ENCODE measurements at regions not wholly inside any gene's neighbourhood (a gene's known extent, or its start where the extent isn't known, plus 50 kb on each side); places are given as distances from the start of the nearest gene placed in this dataset.
"Not testable (repeated sequence)": the region's sequence is repeated elsewhere in the genome, so short reads cannot be mapped to it uniquely, and the experiment has no call there.

GRCh38 chr10:59008452-59008851 lies 168.0 kb upstream of the PHYHIPL start:
- Histone ChIP-seq H3K4me3 (ENCODE audit: insufficient read depth, low read depth, low read length) (no peak overlapping the region), H3K36me3 (replicated peaks; ENCODE audit: control insufficient read depth, insufficient read depth, low read length) (no peaks in the 10 kb centered on the region), H3K27me3 (ENCODE audit: control insufficient read depth, insufficient read depth, low read length) (no peaks in the 10 kb centered on the region)
- no peak for DNase-seq

- Histone ChIP-seq H3K27me3 (ENCODE audit: control insufficient read depth, insufficient read depth, low read length) (no peaks in the 10 kb centered on the region), H3K4me3 (ENCODE audit: insufficient read depth, low read depth, low read length) (no peak overlapping the region), H3K36me3 (replicated peaks; ENCODE audit: control insufficient read depth, insufficient read depth, low read length) (no peaks in the 10 kb centered on the region)
- DNase-seq, result no peak
Measured at GRCh38 chr10:59011972-59012632, 164.3 kb upstream of the PHYHIPL start.

- DNase-seq, result no peak
Measured at GRCh38 chr10:59012839-59013238, 163.6 kb upstream of the PHYHIPL start.

GRCh38 chr10:59016043-59016442 lies 160.4 kb upstream of the PHYHIPL start:
- peak; percentile 21 for DNase-seq
- Histone ChIP-seq H3K36me3 (replicated peaks; ENCODE audit: control insufficient read depth, insufficient read depth, low read length) (no peaks in the 10 kb centered on the region), H3K4me3 (ENCODE audit: insufficient read depth, low read depth, low read length) (no peak overlapping the region), H3K27me3 (ENCODE audit: control insufficient read depth, insufficient read depth, low read length) (no peaks in the 10 kb centered on the region)

More at GRCh38 chr10:59012839-59013238, 163.6 kb upstream of the PHYHIPL start:
- Histone ChIP-seq H3K27me3 (ENCODE audit: control insufficient read depth, insufficient read depth, low read length) (no peaks in the 10 kb centered on the region), H3K4me3 (ENCODE audit: insufficient read depth, low read depth, low read length) (no peak overlapping the region), H3K36me3 (replicated peaks; ENCODE audit: control insufficient read depth, insufficient read depth, low read length) (no peaks in the 10 kb centered on the region)

GRCh38 chr10:59018977-59019376 lies 157.5 kb upstream of the PHYHIPL start:
- Histone ChIP-seq H3K4me3 (ENCODE audit: insufficient read depth, low read depth, low read length) (no peak overlapping the region), H3K27me3 (ENCODE audit: control insufficient read depth, insufficient read depth, low read length) (no peaks in the 10 kb centered on the region), H3K36me3 (replicated peaks; ENCODE audit: control insufficient read depth, insufficient read depth, low read length) (no peaks in the 10 kb centered on the region)
- no peak for DNase-seq

GRCh38 chr10:59019603-59020002 lies 156.8 kb upstream of the PHYHIPL start:
- DNase-seq, result no peak
- Histone ChIP-seq H3K27me3 (ENCODE audit: control insufficient read depth, insufficient read depth, low read length) (no peaks in the 10 kb centered on the region), H3K4me3 (ENCODE audit: insufficient read depth, low read depth, low read length) (no peak overlapping the region), H3K36me3 (replicated peaks; ENCODE audit: control insufficient read depth, insufficient read depth, low read length) (no peaks in the 10 kb centered on the region)

- Histone ChIP-seq H3K27me3 (ENCODE audit: control insufficient read depth, insufficient read depth, low read length) (no peaks in the 10 kb centered on the region), H3K36me3 (replicated peaks; ENCODE audit: control insufficient read depth, insufficient read depth, low read length) (no peaks in the 10 kb centered on the region), H3K4me3 (ENCODE audit: insufficient read depth, low read depth, low read length) (no peak overlapping the region)
- DNase-seq, result no peak
Measured at GRCh38 chr10:59020502-59020901, 155.9 kb upstream of the PHYHIPL start.

- H3K36me3 ChIP-seq (replicated peaks; ENCODE audit: control insufficient read depth, insufficient read depth, low read length), result no peaks in the 10 kb centered on the region
- H3K27me3 ChIP-seq (ENCODE audit: control insufficient read depth, insufficient read depth, low read length), result no peaks in the 10 kb centered on the region
- DNase-seq, result no peak
- no peak overlapping the region for H3K4me3 ChIP-seq (ENCODE audit: insufficient read depth, low read depth, low read length)
Measured at GRCh38 chr10:59025981-59026765, 150.3 kb upstream of the PHYHIPL start.

- no peak overlapping the region for H3K4me3 ChIP-seq (ENCODE audit: insufficient read depth, low read depth, low read length)
- DNase-seq, result no peak
- no peaks in the 10 kb centered on the region for H3K27me3 ChIP-seq (ENCODE audit: control insufficient read depth, insufficient read depth, low read length)
- H3K36me3 ChIP-seq (replicated peaks; ENCODE audit: control insufficient read depth, insufficient read depth, low read length), result no peaks in the 10 kb centered on the region
Measured at GRCh38 chr10:59027975-59028655, 148.3 kb upstream of the PHYHIPL start.

- no peak overlapping the region for H3K4me3 ChIP-seq (ENCODE audit: insufficient read depth, low read depth, low read length)
- H3K27me3 ChIP-seq (ENCODE audit: control insufficient read depth, insufficient read depth, low read length), result no peaks in the 10 kb centered on the region
- DNase-seq, result no peak
- H3K36me3 ChIP-seq (replicated peaks; ENCODE audit: control insufficient read depth, insufficient read depth, low read length), result no peaks in the 10 kb centered on the region
Measured at GRCh38 chr10:59033622-59034021, 142.8 kb upstream of the PHYHIPL start.

- Histone ChIP-seq H3K36me3 (replicated peaks; ENCODE audit: control insufficient read depth, insufficient read depth, low read length) (no peaks in the 10 kb centered on the region), H3K4me3 (ENCODE audit: insufficient read depth, low read depth, low read length) (no peak overlapping the region), H3K27me3 (ENCODE audit: control insufficient read depth, insufficient read depth, low read length) (no peaks in the 10 kb centered on the region)
- no peak for DNase-seq
Measured at GRCh38 chr10:59036311-59037017, 140.0 kb upstream of the PHYHIPL start.

GRCh38 chr10:59037018-59037389 lies 139.4 kb upstream of the PHYHIPL start:
- no peaks in the 10 kb centered on the region for H3K36me3 ChIP-seq (replicated peaks; ENCODE audit: control insufficient read depth, insufficient read depth, low read length)
- no peaks in the 10 kb centered on the region for H3K27me3 ChIP-seq (ENCODE audit: control insufficient read depth, insufficient read depth, low read length)
- DNase-seq, result no peak
- no peak overlapping the region for H3K4me3 ChIP-seq (ENCODE audit: insufficient read depth, low read depth, low read length)

GRCh38 chr10:59037506-59037905 lies 138.9 kb upstream of the PHYHIPL start:
- H3K4me3 ChIP-seq (ENCODE audit: insufficient read depth, low read depth, low read length), result no peak overlapping the region
- H3K27me3 ChIP-seq (ENCODE audit: control insufficient read depth, insufficient read depth, low read length), result no peaks in the 10 kb centered on the region
- H3K36me3 ChIP-seq (replicated peaks; ENCODE audit: control insufficient read depth, insufficient read depth, low read length), result no peaks in the 10 kb centered on the region
- DNase-seq, result no peak

GRCh38 chr10:59043358-59043757 lies 133.1 kb upstream of the PHYHIPL start:
- not testable (repeated sequence) for DNase-seq; H3K4me3 ChIP-seq (ENCODE audit: insufficient read depth, low read depth, low read length); H3K27me3 ChIP-seq (ENCODE audit: control insufficient read depth, insufficient read depth, low read length); H3K36me3 ChIP-seq (replicated peaks; ENCODE audit: control insufficient read depth, insufficient read depth, low read length)
